ENCODE measurements at regions not wholly inside any gene's neighbourhood (a gene's known extent, or its start where the extent isn't known, plus 50 kb on each side); places are given as distances from the start of the nearest gene placed in this dataset.
"Not testable (repeated sequence)": the region's sequence is repeated elsewhere in the genome, so short reads cannot be mapped to it uniquely, and the experiment has no call there.

DNA sequence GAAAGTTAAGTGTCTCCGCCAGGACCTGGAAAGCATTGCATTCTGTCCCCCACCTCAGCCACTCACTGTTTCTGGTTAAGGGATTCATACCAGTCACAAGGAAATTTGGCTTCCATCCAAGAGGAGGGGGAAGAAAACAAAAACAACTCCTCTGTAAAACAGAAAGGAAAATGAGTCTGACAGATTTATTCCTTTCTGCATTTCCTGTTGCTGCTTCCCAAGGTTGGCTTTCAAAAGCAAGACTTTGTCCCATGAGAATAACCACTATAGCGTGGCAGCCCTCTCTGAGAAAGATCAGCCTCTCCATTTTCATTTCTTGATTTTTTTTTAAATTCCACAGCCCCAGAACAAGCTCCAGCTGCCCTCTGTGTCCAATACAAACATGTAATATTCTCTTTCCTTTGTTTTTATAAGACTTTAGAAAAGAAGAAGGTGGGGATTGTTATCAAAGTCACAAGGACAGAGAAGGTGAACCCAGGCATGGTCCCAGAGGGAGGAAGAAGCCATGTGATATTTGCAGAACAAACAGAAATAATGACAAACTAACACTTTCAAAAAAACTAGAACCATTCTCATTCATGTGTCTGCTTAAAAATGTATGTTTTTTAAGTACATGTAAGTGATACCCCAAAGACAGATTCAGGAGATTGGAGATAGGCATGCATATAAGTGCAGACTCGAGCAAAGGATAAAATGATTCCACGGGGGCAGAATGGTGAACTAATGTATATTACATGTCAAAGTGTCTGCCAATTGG lies 90.7 kb upstream of the DCLK2 start:
- no peak for DNase-seq

DNA sequence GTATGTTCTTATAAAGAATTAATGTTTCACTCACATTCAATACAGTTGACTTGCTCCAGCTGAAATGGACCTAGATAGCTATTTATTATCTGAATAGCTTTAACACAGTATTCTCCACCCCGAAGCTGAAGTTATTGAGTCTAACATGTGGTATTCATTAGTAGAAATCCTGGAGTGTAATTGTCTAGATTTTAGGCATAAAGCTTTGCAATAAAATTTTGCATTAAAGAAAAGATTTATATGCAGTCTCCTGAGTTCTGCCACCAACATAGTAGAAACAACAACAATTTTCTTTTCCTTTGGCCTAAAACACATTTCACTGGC lies 90.2 kb upstream of the DCLK2 start:
- no peak for DNase-seq

DNA sequence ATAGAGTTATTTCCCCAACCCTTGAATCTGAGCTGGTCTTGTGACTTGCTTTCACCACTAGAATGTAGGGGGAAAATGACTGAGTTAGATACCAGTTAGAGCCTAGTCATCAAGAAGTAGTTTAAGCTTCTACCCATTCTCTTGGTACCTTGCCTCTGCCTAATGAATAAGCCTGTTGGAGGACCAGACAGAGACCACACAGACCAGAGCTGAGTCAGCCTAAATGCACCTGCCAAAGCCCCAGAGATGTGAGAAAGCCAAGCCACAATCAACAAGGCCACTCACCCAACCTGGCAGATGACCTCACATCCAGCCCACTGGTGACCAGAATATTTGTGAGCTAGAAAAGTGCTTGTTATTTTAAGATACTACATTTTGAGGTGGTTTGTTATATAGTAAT lies 85.2 kb upstream of the DCLK2 start:
- DNase-seq: no peak

DNA sequence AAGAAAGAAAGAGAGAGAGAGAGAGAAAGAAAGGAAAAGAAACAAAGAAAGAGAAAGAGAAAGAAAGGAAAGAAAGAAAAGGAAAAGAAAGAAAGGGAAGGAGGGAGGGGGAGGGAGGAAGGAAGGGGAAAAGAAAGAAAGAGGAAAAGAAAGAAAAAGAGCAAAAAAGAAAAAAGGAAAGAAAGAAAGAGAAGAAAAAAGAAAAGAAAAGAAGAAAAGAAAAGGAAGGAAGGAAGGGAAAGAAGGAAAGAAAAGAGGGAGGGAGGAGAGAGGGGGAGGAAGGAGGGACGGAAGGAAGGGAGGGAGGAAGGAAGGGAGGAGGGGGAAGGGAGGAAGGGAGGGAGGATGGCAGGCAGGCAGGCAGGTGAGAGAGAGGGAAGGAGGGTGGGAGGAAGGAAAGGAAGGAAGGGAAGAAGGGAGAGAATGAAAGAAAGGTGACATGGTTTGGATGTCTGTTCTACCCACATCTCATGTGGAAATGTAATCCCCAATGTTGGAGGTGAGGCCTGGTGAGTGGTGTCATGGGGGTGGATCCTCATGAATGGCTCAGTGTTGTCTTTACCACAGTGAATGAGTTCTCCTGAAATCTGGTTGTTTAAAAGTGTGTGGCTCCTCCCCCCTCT lies 83.0 kb upstream of the DCLK2 start:
- DNase-seq: no peak

DNA sequence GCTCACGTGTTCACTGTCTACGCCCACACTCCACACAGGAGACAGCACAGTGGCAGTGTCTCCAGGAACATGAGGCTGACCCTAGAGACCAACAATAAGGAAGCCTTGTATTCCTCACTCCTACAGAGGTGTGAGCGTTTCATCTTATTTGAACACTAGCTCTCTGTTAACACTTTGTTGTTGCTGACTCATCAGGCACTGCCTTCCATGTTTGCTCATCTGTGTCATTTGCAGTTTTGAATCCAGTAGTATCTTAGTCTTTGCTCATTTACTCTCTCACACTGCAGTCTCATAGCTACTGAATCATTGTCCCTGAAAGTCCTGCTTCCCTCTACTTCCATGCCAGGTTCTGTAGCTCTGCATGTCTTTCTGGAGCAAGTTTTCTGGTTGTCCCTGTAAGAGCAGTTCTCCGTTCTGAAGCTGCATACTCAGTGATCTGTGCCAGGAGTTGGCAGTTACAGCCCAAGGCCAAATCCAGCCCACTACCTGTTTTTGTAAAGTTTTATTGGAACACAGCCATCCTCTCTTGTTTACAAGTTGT lies 80.3 kb upstream of the DCLK2 start:
- DNase-seq: no peak

DNA sequence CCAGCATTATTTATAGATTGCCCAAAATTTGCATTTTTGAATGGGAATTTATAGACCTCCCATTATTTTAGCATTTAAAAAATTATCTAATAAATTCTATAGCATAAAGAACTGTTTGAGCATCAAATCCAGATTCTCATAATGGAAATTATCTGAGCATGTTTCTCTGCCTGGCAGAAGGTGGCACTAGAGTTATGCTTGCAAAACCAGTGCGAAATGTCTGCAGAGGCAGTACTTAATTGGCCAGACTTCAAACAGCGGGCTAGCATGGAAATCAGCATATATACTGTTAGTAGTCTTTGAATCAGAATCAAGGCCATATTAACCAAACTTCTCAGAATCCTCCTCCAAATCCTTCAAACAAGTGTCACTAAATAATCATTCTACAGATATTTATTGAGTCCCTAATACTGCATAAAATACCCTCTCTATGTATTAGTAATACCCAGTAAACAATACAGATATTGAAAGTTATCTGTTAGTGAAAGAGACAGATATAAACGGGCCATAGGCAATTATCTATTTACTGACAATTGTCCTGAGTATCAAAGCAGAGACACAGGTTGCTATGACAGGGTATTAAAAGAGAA lies 78.7 kb upstream of the DCLK2 start:
- DNase-seq: no peak

DNA sequence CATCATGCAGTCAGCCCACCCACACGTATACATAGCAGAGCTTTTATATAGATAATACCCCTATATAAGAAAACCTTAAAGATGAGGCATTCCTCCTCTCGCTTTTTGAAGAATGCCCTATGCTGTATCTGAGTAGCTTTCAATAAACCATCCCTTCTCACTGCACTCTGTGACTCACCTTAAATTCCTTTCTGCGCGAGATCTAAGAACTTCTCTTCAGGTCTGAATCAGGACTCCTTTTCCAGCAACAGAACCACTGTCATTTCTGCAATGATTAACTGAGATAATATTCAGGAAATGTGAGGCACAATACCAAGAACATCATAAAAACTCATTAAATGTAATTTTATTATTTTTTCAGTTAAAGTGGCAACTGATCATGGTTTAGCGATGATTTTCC lies 76.4 kb upstream of the DCLK2 start:
- DNase-seq: no peak

DNA sequence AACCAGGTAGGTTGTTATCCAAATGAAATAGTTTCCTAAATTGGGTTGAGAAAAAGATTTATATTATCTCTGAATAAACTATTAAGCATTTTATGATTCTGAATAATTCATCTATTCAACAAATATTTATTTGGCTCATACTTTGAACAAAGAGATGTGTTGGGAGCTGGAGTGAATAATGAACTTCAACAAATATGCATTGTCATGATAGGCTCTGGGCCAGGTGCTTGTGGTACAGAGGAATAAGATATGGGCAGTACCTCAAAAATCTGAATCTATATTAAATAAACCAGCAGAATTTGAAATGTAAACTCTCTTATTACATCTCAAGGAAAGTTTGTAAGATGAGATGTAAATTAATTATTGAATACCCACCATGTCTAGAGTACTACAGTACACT lies 75.7 kb upstream of the DCLK2 start:
- DNase-seq: no peak

DNA sequence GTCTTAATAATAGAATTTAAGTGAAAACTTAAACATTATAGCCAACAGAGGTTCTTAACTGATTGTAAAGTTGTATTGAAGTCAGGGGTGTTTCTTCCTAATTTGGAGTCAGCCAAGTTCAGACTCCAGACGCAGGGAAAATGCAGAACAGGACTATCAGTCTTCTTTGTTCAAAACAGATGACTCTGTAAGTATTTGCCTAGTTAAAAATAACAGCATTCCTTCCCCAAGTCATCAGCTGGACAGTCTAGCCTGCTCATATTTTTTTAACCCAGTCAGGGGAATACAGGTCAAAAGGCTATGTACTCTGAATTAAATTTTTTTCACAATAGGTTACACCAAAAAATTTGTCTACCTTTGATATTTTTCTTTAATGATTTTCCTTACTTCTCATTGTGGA lies 73.8 kb upstream of the DCLK2 start:
- DNase-seq: no peak

DNA sequence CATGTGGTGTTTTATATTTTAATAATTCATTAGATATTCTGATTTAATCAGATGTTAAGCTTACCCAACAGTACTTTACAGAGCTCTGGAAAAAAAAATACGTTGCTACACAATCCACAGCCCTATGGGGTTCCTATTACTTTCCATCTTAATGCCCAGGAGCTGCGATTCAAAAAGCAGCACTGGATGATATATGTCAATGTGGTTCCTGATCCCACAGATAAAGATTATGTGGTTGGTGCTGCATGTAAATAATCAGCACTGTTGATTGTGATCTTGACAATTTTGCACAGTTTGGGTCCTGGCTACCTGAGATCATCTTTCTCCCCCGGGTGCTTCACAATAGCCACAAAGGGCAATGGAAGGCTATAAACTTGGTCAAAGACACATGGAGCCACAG lies 72.7 kb upstream of the DCLK2 start:
- DNase-seq: no peak

DNA sequence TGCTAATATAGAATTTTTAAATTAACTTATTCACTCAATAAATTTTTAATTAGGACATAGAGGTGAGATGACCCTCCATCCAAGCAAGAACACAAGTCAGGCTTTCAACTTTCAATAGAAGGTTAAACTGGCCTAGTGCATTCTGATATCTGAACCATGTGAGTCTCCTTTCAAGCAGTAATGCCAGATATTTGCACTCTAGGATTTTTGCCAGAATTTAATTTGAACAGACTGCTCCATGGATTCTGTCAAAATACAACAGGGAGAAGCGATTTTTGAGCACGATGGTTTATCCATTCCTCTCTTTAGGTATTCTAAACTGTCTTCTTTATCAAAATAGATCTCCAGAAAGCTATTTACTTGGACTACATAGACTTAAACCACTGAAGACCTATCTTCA lies 72.0 kb upstream of the DCLK2 start:
- DNase-seq: no peak

DNA sequence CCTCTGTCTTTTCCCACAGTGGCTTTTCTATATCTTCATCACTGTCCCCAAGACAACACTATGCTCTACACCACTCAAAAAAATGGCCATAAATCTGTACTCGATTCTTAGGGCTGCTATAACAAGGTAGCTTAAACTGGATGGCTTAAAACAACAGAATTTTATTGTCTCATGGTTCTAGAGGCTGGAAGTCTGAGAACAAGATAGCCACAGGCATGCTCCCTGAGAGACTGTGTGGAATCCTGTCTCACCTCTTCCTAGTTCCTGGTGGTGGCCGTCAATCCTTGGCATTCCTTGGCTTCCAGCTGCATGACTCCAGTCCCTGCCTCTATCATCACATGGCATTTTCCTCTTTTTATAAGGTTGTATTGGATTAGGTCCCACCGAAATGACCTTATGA lies 70.7 kb upstream of the DCLK2 start:
- no peak for DNase-seq

DNA sequence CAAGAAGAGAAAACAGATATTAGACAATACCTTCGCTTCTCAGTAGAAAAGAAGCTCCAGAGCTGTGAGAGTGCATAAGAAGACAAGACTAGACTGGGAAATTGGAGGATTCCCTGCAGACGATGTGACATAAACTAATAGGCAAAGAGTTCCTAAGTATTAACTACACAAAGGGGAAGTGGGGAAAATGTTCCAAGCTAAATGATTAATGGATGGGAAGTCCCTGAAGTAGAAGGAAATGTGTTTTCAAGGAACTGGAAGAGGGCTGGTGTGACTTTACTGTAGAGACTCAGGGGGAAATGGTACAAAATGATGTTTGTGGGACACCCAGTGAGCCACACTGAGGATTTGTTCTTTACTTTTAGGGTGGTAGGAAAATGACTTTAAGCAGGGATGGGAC lies 69.7 kb upstream of the DCLK2 start:
- DNase-seq: no peak

DNA sequence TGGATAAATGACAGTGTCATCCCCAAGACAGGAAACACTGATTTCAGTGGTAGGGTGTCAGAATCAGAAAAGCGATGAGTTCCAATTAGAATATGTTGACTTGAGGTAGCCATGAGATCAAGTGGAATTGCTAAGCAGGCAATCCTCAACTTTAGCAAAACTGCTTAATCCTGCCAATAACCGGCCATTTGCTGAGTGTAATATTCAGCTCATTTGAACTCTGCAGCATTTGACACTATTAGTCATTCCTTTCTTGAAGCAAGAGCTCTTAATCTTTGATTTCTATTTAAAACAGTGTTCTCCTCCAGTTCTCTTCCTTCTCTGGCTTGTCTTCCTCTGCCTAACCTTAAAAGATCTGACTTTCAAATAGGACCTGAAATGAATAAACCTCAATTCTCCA lies 68.7 kb upstream of the DCLK2 start:
- DNase-seq: no peak

DNA sequence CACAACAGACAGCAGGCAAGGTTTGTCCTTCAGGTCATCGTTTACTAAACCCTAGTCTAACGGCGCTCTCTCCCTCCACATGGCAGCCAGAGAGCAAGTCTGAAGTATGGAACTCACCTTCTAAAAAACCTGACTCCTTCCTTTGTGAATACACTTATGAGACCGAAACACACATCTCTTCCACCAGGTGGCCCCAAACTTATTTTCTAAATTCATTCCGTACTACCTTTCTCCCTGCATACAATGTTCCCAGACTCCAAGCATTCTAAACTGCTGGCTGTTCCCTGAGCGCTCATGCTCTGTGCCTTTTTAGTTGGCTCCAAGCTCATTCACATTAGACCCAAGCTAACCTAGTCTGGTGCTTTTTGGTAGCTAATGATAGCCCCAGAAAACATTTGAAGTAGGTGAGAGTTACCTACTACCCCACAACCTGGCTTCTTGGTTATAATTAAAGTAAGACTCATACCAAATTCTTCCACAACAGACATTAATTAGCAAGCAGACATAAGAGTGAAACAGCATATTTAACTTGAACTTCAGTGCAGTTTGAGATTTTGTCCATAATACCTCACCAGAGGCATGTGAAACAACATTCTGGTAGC lies 67.6 kb upstream of the DCLK2 start:
- no peak for DNase-seq

DNA sequence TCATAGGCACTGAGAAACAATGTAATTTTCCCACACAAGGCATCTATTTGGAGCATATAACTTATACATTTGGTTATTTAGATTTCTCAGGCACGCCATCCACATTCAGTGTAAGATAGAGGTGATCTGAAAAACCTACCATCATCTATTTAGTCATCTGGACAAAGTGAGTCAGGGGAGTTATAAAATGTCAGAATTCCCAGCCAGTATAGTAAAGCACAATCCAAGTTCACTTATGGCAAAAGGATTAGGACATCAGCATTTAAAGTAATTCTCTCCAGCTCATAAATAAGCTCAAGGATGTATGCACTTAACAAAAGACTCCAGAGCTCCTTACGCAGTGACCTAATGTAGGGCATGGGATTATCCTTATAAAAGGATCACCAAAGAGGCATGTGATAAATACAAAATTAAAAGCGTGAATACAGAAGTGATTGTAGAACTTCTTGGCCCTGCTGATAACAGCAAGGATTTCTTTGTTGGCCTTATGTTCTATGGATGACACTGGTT lies 65.3 kb upstream of the DCLK2 start:
- DNase-seq: no peak

DNA sequence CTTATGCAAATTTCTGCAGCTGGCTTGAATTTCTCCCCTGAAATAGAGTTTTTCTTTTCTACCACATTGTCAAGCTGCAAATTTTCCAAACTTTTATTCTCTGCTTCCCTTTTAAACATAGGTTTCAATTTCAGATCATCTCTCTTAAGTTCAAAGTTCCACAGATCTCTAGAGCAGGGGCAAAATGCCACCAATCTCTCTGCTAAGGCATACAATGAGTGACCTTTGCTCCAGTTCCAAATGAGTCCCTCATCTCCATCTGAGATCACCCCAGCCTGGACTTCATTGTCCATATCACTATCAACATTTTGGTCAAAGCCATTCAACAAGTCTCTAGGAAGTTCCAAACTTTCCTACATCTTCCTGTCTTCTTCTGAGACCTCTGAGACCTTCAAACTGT lies 62.3 kb upstream of the DCLK2 start:
- not testable (repeated sequence) for DNase-seq

DNA sequence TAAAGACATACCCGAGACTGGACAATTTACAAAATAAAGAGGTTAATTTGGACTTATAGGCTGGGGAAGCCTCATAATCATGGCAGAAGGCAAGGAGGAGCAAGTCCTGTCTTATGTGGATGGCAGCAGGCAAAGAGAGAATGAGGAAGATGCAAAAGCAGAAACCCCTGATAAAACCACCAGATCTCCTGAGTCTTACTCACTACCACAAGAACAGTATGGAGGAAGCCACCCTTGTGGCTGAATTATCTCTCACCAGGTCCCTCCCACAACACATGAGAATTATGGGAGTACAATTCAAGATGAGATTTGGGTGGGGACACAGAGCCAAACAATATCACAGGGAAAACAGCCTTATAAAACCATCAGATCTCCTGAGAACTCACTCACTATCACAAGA lies 61.6 kb upstream of the DCLK2 start:
- not testable (repeated sequence) for DNase-seq

DNA sequence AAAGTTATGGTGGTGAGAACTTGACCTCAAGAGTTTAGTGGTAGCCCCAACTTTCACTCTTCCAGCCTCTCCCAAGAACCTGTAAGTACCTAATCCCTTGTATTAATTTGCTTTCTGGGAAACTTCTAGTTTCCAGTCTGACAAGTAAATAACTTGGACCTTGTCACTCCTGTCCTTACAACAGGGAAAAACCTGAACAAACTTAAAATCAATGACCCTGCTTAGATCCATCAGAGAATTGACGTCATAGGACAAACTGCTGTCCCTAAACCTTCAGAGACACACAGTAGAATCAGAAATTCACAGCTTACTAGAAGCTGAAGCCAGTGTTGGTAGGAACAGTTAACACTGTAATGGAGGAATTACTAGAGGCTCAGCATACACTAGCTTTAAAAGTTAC lies 60.0 kb upstream of the DCLK2 start:
- no peak for DNase-seq

DNA sequence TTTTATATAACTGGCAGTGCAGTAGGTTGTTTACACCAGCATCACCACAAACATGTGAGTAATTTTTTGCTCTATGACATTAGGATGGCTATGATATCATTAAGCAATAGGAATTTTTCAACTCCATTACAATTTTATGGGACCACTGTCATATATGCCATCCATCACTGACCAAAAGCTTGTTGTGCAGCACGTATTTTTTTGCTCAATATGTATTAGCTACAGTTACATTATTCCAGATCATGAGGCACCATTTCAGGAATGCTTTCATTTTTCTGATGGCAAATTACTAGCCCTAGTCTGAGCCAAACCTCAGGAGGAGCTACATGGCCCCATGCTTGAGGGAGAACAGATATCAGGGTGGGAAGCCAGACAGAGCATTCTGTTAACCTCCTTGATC lies 56.8 kb upstream of the DCLK2 start:
- DNase-seq: no peak

DNA sequence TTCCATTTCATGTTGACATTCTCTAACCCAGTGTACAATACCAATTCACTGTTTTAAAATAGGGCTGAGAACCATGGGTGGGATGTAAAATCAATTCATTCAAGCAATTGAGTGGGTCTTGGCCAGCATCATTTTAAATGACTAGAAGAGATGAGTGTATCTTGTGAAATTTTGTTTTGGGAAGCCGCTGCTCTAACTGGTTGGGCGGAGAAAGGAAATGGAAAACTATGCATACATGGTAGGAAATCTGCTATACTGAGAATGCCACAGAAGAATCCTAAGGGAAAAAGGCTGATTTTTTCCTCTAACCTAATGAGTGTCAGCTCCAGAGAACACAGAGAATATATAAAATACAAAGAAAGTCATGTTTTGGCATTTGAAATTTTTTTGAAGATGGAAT lies 54.8 kb upstream of the DCLK2 start:
- DNase-seq: no peak

DNA sequence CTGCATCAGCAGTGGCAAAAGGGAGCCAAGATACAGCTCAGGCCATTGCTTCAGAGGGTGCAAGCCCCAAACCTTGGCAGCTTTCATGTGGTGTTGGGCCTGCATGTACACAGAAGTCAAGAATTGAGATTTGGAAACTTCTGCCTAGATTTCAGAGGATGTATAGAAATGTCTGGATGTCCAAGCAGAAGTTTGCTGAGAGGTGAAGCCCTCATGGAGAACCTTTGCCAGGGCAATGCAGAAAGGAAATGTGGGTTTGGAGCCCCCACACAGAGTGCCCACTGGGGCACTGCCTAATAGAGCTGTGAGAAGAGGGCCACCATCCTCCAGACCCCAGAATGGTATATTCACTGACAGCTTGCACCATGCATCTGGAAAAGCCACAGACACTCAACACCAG lies 51.3 kb upstream of the DCLK2 start:
- not testable (repeated sequence) for DNase-seq
